Mucosa of gallbladder (tissue), 1 donor: ENCODE measurements at regions not wholly inside any gene's neighbourhood (a gene's known extent, or its start where the extent isn't known, plus 50 kb on each side); places are given as distances from the start of the nearest gene placed in this dataset.

Experiments used
- DNase-seq: peaks from one replicate; pipeline ENCODE4 v3.0.0-alpha.2; 2020; ENCODE audit warnings: low spot score
- donor health status: DM: no; HTN: no; CAD: no.

DNA sequence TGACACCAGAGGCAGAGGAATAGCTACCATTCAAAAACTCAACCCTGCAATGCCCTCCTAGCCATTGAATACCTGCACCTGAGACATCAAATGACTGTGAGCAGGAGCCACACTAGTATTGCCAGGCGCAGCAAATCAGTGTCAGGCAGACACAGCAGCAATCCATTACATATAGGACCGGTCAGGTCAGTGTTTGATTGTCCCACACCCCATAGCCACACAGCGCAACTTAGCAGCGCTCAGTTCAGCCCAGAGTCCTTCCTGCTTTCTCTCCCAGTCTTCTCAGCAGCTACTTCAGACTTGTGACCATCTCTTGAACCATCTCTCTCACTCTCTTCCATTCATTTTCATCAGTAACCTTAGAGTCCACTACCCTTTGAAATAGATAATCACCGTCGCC, 181.6 kb upstream of the GPR12 start:
- no peak for DNase-seq

GRCh38 chr13:26941345-26942174, 181.0 kb upstream of the GPR12 start:
- no peak for DNase-seq

GRCh38 chr13:26934096-26934495, 173.5 kb upstream of the GPR12 start:
- DNase-seq, result no peak

GRCh38 chr13:26932465-26932864, 171.9 kb upstream of the GPR12 start:
- DNase-seq, result no peak

DNA sequence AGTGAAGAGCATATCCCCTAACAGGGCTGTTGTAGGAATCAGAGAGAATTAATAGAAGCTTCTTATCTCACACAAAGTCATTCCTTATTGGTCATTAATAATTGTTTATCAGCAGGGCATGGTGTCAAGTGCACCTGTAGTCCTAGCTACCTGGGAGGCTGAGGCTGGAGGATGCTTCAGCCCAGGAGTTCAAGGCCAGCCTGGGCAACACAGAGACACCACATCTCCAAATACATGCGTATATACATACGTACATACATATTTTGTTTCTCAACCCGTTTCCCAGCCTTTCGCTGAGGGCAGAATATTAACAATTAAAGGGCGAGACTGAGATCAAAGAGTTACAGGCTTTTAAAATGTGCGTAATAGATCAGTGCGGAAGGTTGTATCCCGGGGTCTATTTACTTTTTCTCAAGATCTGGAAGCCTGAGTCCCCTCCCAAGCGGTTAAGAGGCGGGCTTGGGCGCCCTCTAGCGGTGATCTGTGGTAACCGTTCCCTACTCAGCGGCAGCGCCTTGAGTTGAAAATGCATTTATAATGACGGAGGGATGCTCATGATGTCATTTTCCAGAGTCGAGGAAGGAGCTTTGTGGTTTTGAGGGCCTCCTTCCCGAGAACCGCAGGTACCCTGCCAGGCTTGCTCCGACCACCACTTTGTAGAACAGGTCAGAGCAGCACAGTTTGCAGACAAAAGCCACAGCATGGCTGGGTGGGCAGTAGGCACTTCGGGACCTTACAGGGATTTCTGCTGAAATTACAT, 169.6 kb upstream of the GPR12 start:
- DNase-seq, result peak; percentile 50

DNA sequence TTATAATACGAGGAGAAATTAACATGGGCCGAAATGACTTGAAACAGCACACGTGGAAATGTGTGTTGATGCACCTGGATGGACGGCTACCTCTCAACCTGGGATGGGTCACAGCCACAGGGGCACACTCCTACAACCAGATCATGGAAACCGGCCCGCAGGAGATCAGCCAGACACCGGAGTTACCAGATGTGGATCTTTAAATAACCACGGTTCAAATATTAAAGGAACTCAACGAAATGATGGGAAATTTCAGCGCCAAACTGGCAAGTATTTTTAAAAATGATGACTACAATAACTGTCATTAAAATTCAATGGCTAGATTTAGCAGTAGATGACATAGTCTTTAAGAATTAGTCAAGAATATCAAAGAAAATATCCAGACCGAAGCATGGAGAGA, 166.9 kb upstream of the GPR12 start:
- no peak for DNase-seq

DNA sequence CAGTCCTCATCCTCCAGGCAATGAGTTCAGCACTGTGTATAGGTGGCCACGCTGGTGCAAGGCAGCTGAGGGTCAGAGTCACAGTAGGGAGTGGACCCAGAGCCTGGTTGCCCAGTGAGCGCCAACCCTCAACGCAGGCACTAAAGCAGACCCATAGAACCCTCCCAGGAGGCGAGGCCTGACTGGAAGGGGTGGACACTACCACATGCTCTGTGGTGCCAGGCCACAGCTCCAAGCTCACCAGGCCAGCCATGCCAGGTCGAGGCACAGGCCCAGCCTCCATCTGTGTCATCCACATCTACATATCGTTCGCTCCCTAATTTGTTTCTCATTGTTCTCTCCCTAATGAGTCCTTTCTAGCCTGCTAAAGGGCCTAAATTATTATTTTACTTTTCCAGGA, 165.8 kb upstream of the GPR12 start:
- DNase-seq, result no peak

GRCh38 chr13:26923824-26924605, 163.4 kb upstream of the GPR12 start:
- DNase-seq, result peak; percentile 16

DNA sequence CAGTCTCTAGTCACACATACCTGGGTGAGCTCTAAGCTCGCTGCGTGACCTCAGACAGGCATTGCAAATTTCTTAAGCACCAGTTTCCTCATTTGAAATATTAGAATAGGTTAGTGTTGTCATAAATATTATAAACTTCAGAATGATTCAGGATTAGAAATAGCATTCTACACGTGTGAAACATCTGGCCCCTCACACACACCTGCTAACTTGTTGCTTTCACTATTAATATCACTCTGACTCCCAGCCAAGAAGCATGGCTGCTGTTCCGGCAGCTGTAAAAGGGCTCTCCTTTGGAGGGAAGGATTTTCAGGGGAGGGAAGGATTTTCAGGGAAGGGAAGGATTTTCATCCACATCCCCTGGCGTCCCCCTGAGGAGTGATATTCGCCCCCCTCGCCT, 161.3 kb upstream of the GPR12 start:
- DNase-seq, result no peak

- no peak for DNase-seq
Observed at GRCh38 chr13:26920614-26921355, 160.2 kb upstream of the GPR12 start.

GRCh38 chr13:26919732-26920131, 159.1 kb upstream of the GPR12 start:
- no peak for DNase-seq

GRCh38 chr13:26919311-26919710, 158.7 kb upstream of the GPR12 start:
- no peak for DNase-seq

GRCh38 chr13:26914624-26915023, 154.0 kb upstream of the GPR12 start:
- no peak for DNase-seq

DNA sequence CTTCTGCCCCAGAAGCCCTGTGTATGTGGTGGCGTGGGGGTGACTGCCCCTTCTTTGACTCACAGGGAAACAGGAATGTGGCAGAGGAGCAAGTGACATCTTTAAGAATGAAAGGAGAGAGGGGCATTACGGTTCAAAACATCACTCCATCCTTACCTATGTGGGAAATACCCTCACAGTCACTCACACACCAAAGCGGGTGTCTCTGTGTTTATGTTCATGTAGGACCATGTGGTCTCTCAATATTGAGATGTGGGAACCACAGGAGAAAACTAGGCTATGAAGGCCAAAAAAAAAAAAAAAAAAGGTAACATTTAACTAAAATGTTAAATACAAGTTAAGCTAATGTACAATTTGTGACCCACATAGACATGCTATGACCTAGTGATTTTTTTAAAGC, 153.6 kb upstream of the GPR12 start:
- no peak for DNase-seq

DNA sequence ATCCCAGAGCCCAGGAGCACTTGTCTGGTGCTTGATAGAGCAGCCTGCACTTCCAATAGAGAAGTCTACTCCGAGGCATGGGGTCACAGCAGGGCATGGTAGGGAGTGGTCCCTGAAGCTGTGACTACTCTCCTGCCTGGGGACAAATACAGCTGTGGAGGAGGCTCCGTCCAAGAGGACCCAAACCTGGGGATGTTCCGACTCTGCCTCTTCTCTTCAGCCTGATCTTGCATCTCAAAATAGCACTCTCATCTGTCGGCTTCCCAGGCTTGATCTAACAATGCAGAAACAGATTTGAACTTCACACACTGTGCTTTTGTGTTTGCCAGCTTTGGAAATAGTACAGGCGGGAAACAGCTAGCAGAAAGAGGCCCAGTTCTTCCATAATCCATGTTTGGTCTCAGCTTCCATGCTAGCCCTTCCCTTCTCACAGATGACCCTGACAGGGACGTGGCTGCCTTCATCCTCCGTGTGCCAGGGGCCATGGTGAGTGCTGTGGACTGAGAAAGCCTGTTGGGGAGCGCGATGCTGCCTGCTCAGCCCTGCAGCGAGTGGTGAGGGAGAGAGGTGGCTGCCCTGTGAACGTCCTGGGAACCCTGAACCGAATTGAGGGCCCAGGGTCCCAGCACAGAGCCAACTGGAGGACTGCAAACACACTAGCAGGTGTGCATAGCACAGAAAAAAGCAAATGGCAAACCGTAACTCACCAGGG, 150.3 kb upstream of the GPR12 start:
- DNase-seq, result no peak

DNA sequence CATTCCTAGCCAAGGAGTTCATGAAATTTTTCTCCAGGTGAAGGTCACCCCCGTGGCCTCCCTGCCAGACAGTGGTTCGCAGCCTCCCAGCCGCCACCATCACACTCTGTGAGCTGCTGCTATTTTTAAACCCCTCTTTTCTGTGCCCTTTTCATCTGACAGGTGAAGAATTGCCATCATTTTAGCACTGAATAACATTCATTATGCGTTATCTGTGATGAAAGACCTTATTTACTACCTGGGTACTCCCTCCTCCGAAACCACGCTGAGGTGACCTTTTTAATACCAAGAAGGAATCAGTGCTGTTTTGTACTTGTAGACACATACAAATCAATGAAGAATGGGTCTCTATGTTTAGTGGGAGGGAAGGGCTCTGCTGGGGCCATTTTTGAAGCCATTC, 148.9 kb upstream of the GPR12 start:
- DNase-seq, result no peak

DNA sequence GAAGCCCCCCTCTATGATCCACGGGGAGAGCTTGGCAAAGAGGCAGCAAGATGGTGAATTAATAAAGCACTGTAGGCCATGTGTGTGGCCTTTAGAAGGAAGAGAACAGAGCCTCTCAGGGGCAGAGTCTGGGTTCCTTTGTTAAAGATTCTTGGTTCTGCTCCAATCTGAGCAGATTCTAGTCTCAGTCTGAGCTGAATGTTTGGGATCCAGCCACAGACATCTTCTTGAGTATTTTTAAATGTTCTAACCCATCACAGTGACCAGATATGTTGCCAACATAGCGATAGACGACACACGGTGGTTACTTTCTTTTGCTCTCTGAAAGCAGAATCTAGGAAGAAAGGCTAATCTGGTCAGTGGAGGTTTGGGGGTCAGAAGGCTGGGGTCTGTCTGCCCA, 147.5 kb upstream of the GPR12 start:
- DNase-seq, result no peak

DNA sequence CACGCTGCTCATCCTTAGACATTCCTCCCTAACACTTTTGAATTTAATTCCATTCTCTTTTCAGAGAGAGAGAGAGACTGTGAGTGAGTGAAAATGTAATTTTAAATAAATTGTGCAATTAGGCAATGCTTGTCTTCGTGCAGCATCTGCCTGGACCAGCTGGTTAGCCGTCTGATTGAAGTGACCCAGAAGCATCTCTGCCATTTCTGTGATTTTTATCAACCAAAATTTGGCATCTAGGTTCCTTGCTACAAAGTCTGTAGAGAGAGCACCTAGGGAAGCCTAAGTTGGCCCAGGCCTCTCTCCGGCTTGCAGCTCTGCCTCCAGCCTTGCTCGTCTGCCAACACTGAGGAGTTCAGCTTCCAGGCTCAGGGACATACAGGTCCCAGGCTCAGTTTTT, 138.6 kb upstream of the GPR12 start:
- DNase-seq, result no peak

GRCh38 chr13:26897706-26898550, 137.3 kb upstream of the GPR12 start:
- no peak for DNase-seq

GRCh38 chr13:26896986-26897668, 136.5 kb upstream of the GPR12 start:
- no peak for DNase-seq
